SK-N-SH (cell line): ENCODE measurements at regions not wholly inside any gene's neighbourhood (a gene's known extent, or its start where the extent isn't known, plus 50 kb on each side); places are given as distances from the start of the nearest gene placed in this dataset.

Source experiments
- CTCF ChIA-PET: fragments of 300-600, 350-600 bp; formaldehyde crosslinking; extraction: SDS; loops from one replicate; lab custom pipeline; 2021; lab: Yijun Ruan, JAX
- POLR2A ChIA-PET: fragments of 350-600 bp; sonication (Branson Sonifier 250); formaldehyde crosslinking; extraction: SDS; loops from one replicate; lab custom pipeline; 2020; ENCODE audit warnings: antibody characterized with exemption, inconsistent platforms; lab: Yijun Ruan, JAX
- DNase-seq: peaks from one replicate; pipeline ENCODE4 v3.0.0; 2012
- H2AFZ ChIP-seq: fragments of 200-600 bp; sonication (generic); 2 replicates; pipeline ENCODE4 v1.8.1; 2016; ENCODE audit warnings: antibody characterized with exemption, mild to moderate bottlenecking, low read depth
- H3F3A ChIP-seq: fragments of 200-600 bp; sonication (generic); replicated peaks from 2 replicates; pipeline ENCODE3; 2016; ENCODE audit warnings: antibody characterized with exemption, mild to moderate bottlenecking; ENCODE audit not compliant: insufficient read depth
- H3K27ac ChIP-seq, 2 experiments: fragments of 200-500 bp in 1 of 2; fragments of 200-600 bp in 1 of 2; sonication (Bioruptor generic) in 1 of 2; sonication (generic), shearing (Covaris generic) in 1 of 2; 2 replicates each; pipeline versions ENCODE4 v1.5.1 to v1.6.1; 2014 to 2016; ENCODE audit warnings: low read depth in 2 of 2, inconsistent platforms in 1 of 2, low read length in 1 of 2, mild to moderate bottlenecking in 1 of 2, mixed read lengths in 1 of 2
- H3K27me3 ChIP-seq: fragments of 200-600 bp; sonication (generic), shearing (Covaris generic); 2 replicates; pipeline ENCODE4 v1.6.1; 2016; ENCODE audit warnings: mixed run types; ENCODE audit not compliant: insufficient read depth
- H3K36me3 ChIP-seq, 2 experiments: fragments of 200-500 bp in 1 of 2; fragments of 200-600 bp in 1 of 2; sonication (Bioruptor generic) in 1 of 2; sonication (generic) in 1 of 2; replicated peaks in 1 of 2; 2 replicates each; pipeline versions ENCODE3 to v1.5.1; 2014 to 2016; ENCODE audit warnings: low read length in 1 of 2, mild to moderate bottlenecking in 1 of 2; ENCODE audit not compliant: insufficient read depth in 2 of 2, control insufficient read depth in 1 of 2
- H3K4me1 ChIP-seq, 2 experiments: fragments of 200-500 bp in 1 of 2; fragments of 200-600 bp in 1 of 2; sonication (Bioruptor generic) in 1 of 2; sonication (generic), shearing (Covaris generic) in 1 of 2; 2 replicates each; pipeline versions ENCODE4 v1.5.1 to v1.6.1; 2014 to 2016; ENCODE audit warnings: low read depth in 1 of 2, low read length in 1 of 2, mixed run types in 1 of 2; ENCODE audit not compliant: insufficient read depth in 2 of 2, control insufficient read depth in 1 of 2
- H3K4me2 ChIP-seq: fragments of 200-600 bp; sonication (generic), shearing (Covaris generic); 2 replicates; pipeline ENCODE4 v1.6.1; 2017; ENCODE audit warnings: mixed run types
- H3K4me3 ChIP-seq, 2 experiments: fragments of 200-500 bp in 1 of 2; fragments of 200-600 bp in 1 of 2; sonication (Bioruptor generic) in 1 of 2; sonication (generic), shearing (Covaris generic) in 1 of 2; 2 replicates each; pipeline versions ENCODE4 v1.5.1 to v1.8.1; 2014 to 2016; ENCODE audit warnings: low read depth in 2 of 2, inconsistent platforms in 1 of 2, low read length in 1 of 2, mild to moderate bottlenecking in 1 of 2, mixed read lengths in 1 of 2, moderate library complexity in 1 of 2
- H3K79me2 ChIP-seq: fragments of 200-600 bp; sonication (generic); 2 replicates; pipeline ENCODE4 v1.8.1; 2017; ENCODE audit warnings: mild to moderate bottlenecking; ENCODE audit not compliant: insufficient read depth
- H3K9ac ChIP-seq: fragments of 200-600 bp; sonication (generic); 2 replicates; pipeline ENCODE4 v1.6.1; 2017; ENCODE audit warnings: mixed run types
- H3K9me2 ChIP-seq: fragments of 200-600 bp; sonication (generic); 2 replicates; pipeline ENCODE4 v1.6.1; 2017; ENCODE audit warnings: mixed run types
- H3K9me3 ChIP-seq: fragments of 200-600 bp; sonication (generic); 2 replicates; pipeline ENCODE4 v1.6.1; 2017; ENCODE audit warnings: mixed run types, mild to moderate bottlenecking, moderate library complexity
- H4K20me1 ChIP-seq: fragments of 200-600 bp; sonication (generic); 2 replicates; pipeline ENCODE4 v1.6.1; 2017; ENCODE audit warnings: mild to moderate bottlenecking, mixed run types; ENCODE audit not compliant: insufficient read depth
- CHD2 ChIP-seq: fragments of 150-350 bp; IDR thresholded peaks from 2 replicates; pipeline ENCODE4 v1.6.1; 2018; ENCODE audit warnings: low read length; ENCODE audit not compliant: partially characterized antibody
- ELF1 ChIP-seq: IDR thresholded peaks from 2 replicates; pipeline ENCODE4 v1.4.0; 2012
- EZH2phosphoT487 ChIP-seq: fragments of 200-600 bp; sonication (generic); IDR thresholded peaks from 2 replicates; pipeline ENCODE4 v1.6.1; 2017; ENCODE audit warnings: low read depth, mixed run types, mild to moderate bottlenecking, antibody characterized with exemption, moderate library complexity, borderline replicate concordance
- FOSL2 ChIP-seq: IDR thresholded peaks from 2 replicates; pipeline ENCODE4 v1.4.0; 2012; ENCODE audit warnings: low read depth, mild to moderate bottlenecking, moderate library complexity, borderline replicate concordance
- FOXJ3 ChIP-seq: sonication (generic); formaldehyde crosslinking; IDR thresholded peaks from 2 replicates; pipeline ENCODE4 v1.5.1; 2020; ENCODE audit warnings: mild to moderate bottlenecking, missing genetic modification reagents
- MAX ChIP-seq: IDR thresholded peaks from 2 replicates; pipeline ENCODE4 v1.4.0; 2012; ENCODE audit warnings: low read depth
- MEF2A ChIP-seq: IDR thresholded peaks from 2 replicates; pipeline ENCODE4 v1.4.0; 2012; ENCODE audit warnings: low read depth, borderline replicate concordance
- MXI1 ChIP-seq: IDR thresholded peaks from 2 replicates; pipeline ENCODE4 v1.6.1; 2012; ENCODE audit warnings: mild to moderate bottlenecking, low read depth, low read length, improper control_type of control experiment
- NFIC ChIP-seq: IDR thresholded peaks from 2 replicates; pipeline ENCODE4 v1.4.0; 2012; ENCODE audit warnings: borderline replicate concordance
- POLR2AphosphoS5 ChIP-seq: IDR thresholded peaks from 2 replicates; pipeline ENCODE4 v1.6.1; 2012; ENCODE audit warnings: low read depth, low read length
- RAD21 ChIP-seq: IDR thresholded peaks from 2 replicates; pipeline ENCODE4 v1.6.1; 2012; ENCODE audit warnings: mild to moderate bottlenecking, low read length
- RCOR1 ChIP-seq: fragments of 150-350 bp; IDR thresholded peaks from 2 replicates; pipeline ENCODE4 v1.6.1; 2017; ENCODE audit warnings: antibody characterized with exemption, low read length
- RFX5 ChIP-seq: IDR thresholded peaks from 2 replicates; pipeline ENCODE4 v1.6.1; 2012; ENCODE audit warnings: mild to moderate bottlenecking, improper control_type of control experiment, low read length
- SIN3A ChIP-seq: IDR thresholded peaks from 2 replicates; pipeline ENCODE4 v1.6.1; 2012; ENCODE audit warnings: low read depth, mild to moderate bottlenecking, low read length, moderate library complexity, borderline replicate concordance
- SMC3 ChIP-seq: IDR thresholded peaks from 2 replicates; pipeline ENCODE4 v1.6.1; 2012; ENCODE audit warnings: low read depth, low read length, improper control_type of control experiment
- TAF1 ChIP-seq: IDR thresholded peaks from 2 replicates; pipeline ENCODE4 v1.6.1; 2012; ENCODE audit warnings: low read depth, mild to moderate bottlenecking, low read length, moderate library complexity, borderline replicate concordance
- TEAD4 ChIP-seq: IDR thresholded peaks from 2 replicates; pipeline ENCODE4 v1.4.0; 2012; ENCODE audit warnings: mild to moderate bottlenecking, borderline replicate concordance; ENCODE audit not compliant: insufficient read depth
- WGBS: methylation state at CpG from one replicate; pipeline ENCODE4 v1.1.6; 2017; ENCODE audit warnings: low lambda C conversion rate; 5-methylcytosine and 5-hydroxymethylcytosine counted together
- TF ChIP-seq, protein P1 (sequence below): IDR thresholded peaks from 2 replicates; pipeline ENCODE4 v1.4.0; 2012; ENCODE audit warnings: low read depth, borderline replicate concordance

GRCh38 chr7:134375206-134375605 is 58.5 kb upstream of the SLC35B4 start:
- Histone ChIP-seq H3K27ac (no peak overlapping the region), H3K9me2 (no peaks in the 10 kb centered on the region), H3K9me3 (no peaks in the 10 kb centered on the region), H3K4me3 (no peak overlapping the region), H3F3A (no peaks in the 10 kb centered on the region), H2AFZ (no peak overlapping the region), H3K36me3 (no peaks in the 10 kb centered on the region), H3K79me2 (no peaks in the 10 kb centered on the region), H3K9ac (no peak overlapping the region), H3K4me1 (no peaks in the 10 kb centered on the region), H4K20me1 (no peaks in the 10 kb centered on the region), H3K27me3 (no peaks in the 10 kb centered on the region; the same call in 1 of the 2 replicates), H3K4me2 (no peak overlapping the region)
- ChIA-PET CTCF (interaction anchor here (1.3 to 1.8 kb wide), 4 partner anchors 11 to 58 kb away, joined by 3 to 5 read pairs (median 4); no protein-coding TSS in a partner anchor), POLR2A (no interaction called here)
- TF ChIP-seq MAX = no peak
- no peak for TF ChIP-seq RAD21
- no peak for TF ChIP-seq POLR2AphosphoS5
- no peak for TF ChIP-seq MEF2A
- TF ChIP-seq MXI1 = no peak
- TF ChIP-seq EZH2phosphoT487 = no peak
- TF ChIP-seq ELF1 = no peak
- TF ChIP-seq FOXJ3 = no peak
- no peak for TF ChIP-seq TAF1
- no peak for TF ChIP-seq TEAD4
- TF ChIP-seq SIN3A = no peak
- TF ChIP-seq, protein P1, sequence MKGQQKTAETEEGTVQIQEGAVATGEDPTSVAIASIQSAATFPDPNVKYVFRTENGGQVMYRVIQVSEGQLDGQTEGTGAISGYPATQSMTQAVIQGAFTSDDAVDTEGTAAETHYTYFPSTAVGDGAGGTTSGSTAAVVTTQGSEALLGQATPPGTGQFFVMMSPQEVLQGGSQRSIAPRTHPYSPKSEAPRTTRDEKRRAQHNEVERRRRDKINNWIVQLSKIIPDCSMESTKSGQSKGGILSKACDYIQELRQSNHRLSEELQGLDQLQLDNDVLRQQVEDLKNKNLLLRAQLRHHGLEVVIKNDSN = no peak
- TF ChIP-seq RFX5 = no peak
- no peak for DNase-seq
- 78% methylated on average over 5 of the region's 5 CpGs for WGBS

- POLR2A ChIA-PET = no interaction called here
- Histone ChIP-seq H3K9me2 (no peaks in the 10 kb centered on the region), H3K36me3 (no peaks in the 10 kb centered on the region), H3K4me2 (no peak overlapping the region)
- WGBS = 34% methylated on average over 4 of the region's 4 CpGs
- TF ChIP-seq NFIC (no peak), RCOR1 (no peak), CHD2 (no peak), FOSL2 (no peak), RFX5 (no peak), SMC3 (no peak)
- TF ChIP-seq, all 33 proteins: peak for 0
- Histone ChIP-seq H3K9ac (no peak overlapping the region), H2AFZ (no peak overlapping the region), H3F3A (no peaks in the 10 kb centered on the region), H3K4me1 (no peaks in the 10 kb centered on the region), H3K4me3 (no peak overlapping the region), H3K27me3 (no peaks in the 10 kb centered on the region; the same call in 1 of the 2 replicates), H4K20me1 (no peaks in the 10 kb centered on the region), H3K9me3 (no peaks in the 10 kb centered on the region), H3K27ac (no peak overlapping the region), H3K79me2 (no peaks in the 10 kb centered on the region)
- DNase-seq = no peak
- CTCF ChIA-PET = interaction anchor here (1.3 to 1.6 kb wide), 2 partner anchors 14 to 58 kb away, joined by 5 read pairs; no protein-coding TSS in a partner anchor
Measured at GRCh38 chr7:134374791-134375190, 58.1 kb upstream of the SLC35B4 start.
